Mammary epithelial cell (primary cell): ENCODE measurements at regions not wholly inside any gene's neighbourhood (a gene's known extent, or its start where the extent isn't known, plus 50 kb on each side); places are given as distances from the start of the nearest gene placed in this dataset.

Experiments used
- EZH2 ChIP-seq: IDR thresholded peaks from 2 replicates; pipeline ENCODE4 v1.6.1; 2012; ENCODE audit warnings: low read length, inconsistent platforms, borderline replicate concordance
- TF ChIP-seq, protein P1 (sequence below), 2 donors: IDR thresholded peaks in 1 of 2; conservative IDR thresholded peaks in 1 of 2; 2 replicates each; pipeline ENCODE4 v1.5.1; 2011 to 2012; ENCODE audit warnings: inconsistent platforms in 2 of 2, low read length in 2 of 2, mild to moderate bottlenecking in 2 of 2, control low read depth in 1 of 2, low read depth in 1 of 2; ENCODE audit not compliant: insufficient read depth in 1 of 2; ENCODE audit errors: extremely low read depth in 1 of 2

DNA sequence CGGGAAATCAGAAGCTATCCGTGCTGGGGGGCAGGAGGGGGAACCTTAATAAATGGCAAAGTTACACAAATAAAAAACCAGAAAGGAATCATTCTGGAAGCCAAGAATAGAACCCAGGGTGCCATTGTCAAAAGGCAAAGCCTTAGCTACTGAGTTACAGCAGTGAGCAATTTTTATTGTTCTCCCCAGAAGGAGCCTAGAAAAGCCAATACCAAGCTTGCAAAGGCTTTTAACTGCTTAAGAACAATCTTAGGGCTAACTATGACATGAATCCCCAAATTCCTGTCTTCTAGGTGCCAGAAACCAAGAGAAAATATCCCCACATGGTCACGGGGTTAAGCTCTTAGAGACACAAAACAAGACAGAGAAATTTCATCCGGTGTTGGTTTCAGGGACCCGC is 482.7 kb downstream of the CCSER2 start:
- TF ChIP-seq, protein P1, sequence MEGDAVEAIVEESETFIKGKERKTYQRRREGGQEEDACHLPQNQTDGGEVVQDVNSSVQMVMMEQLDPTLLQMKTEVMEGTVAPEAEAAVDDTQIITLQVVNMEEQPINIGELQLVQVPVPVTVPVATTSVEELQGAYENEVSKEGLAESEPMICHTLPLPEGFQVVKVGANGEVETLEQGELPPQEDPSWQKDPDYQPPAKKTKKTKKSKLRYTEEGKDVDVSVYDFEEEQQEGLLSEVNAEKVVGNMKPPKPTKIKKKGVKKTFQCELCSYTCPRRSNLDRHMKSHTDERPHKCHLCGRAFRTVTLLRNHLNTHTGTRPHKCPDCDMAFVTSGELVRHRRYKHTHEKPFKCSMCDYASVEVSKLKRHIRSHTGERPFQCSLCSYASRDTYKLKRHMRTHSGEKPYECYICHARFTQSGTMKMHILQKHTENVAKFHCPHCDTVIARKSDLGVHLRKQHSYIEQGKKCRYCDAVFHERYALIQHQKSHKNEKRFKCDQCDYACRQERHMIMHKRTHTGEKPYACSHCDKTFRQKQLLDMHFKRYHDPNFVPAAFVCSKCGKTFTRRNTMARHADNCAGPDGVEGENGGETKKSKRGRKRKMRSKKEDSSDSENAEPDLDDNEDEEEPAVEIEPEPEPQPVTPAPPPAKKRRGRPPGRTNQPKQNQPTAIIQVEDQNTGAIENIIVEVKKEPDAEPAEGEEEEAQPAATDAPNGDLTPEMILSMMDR (conservative IDR thresholded peaks at IDR 0.05 in 1 of 2, IDR thresholded peaks at IDR 0.05 in 1 of 2; ENCODE audit: extremely low read depth in 1 of 2, insufficient read depth in 1 of 2, low read depth in 1 of 2, low read length in 2 of 2), result no peak
- TF ChIP-seq EZH2, result no peak
